Hepatocyte (in vitro differentiated cells): ENCODE measurements at regions not wholly inside any gene's neighbourhood (a gene's known extent, or its start where the extent isn't known, plus 50 kb on each side); places are given as distances from the start of the nearest gene placed in this dataset.
A peak's percentile ranks its signal among the peaks of the same experiment; 100 is the strongest.

Experiments
- DNase-seq: peaks from one replicate; pipeline ENCODE4 v3.0.0-alpha.2; 2016; ENCODE audit warnings: low spot score
- H2AFZ ChIP-seq: fragments of 200-600 bp; sonication (generic); 2 replicates; pipeline ENCODE4 v1.6.0; 2016; ENCODE audit warnings: antibody characterized with exemption, mild to moderate bottlenecking
- H3K27ac ChIP-seq: fragments of 200-600 bp; sonication (generic); 2 replicates; pipeline ENCODE4 v1.5.1; 2016; ENCODE audit warnings: mild to moderate bottlenecking
- H3K27me3 ChIP-seq: fragments of 200-600 bp; sonication (generic); 2 replicates; pipeline ENCODE4 v1.6.1; 2016
- H3K36me3 ChIP-seq: fragments of 200-600 bp; sonication (generic); replicated peaks from 2 replicates; pipeline ENCODE4 v1.5.1; 2016; ENCODE audit warnings: low read depth; ENCODE audit not compliant: insufficient read depth
- H3K4me1 ChIP-seq: fragments of 200-600 bp; sonication (generic); 2 replicates; pipeline ENCODE4 v1.5.1; 2016; ENCODE audit warnings: mild to moderate bottlenecking, moderate library complexity; ENCODE audit not compliant: insufficient read depth
- H3K4me2 ChIP-seq: fragments of 200-600 bp; sonication (generic); 2 replicates; pipeline ENCODE4 v1.6.0; 2016
- H3K4me3 ChIP-seq: fragments of 200-600 bp; sonication (generic); 2 replicates; pipeline ENCODE4 v1.5.1; 2016; ENCODE audit warnings: mild to moderate bottlenecking
- H3K79me2 ChIP-seq: fragments of 200-600 bp; sonication (generic); 2 replicates; pipeline ENCODE4 v1.6.0; 2017; ENCODE audit warnings: mild to moderate bottlenecking
- H3K9me2 ChIP-seq: fragments of 200-600 bp; sonication (generic); replicated peaks from 2 replicates; pipeline ENCODE4 v1.6.0; 2017; ENCODE audit warnings: mild to moderate bottlenecking; ENCODE audit not compliant: insufficient read depth
- H3K9me3 ChIP-seq: fragments of 200-600 bp; sonication (generic); 2 replicates; pipeline ENCODE4 v1.5.1; 2016; ENCODE audit warnings: low read depth, mild to moderate bottlenecking
- H4K20me1 ChIP-seq: fragments of 200-600 bp; sonication (generic); 2 replicates; pipeline ENCODE4 v1.6.0; 2016; ENCODE audit warnings: mild to moderate bottlenecking; ENCODE audit not compliant: insufficient read depth, poor library complexity, severe bottlenecking
- EZH2 ChIP-seq: fragments of 200-600 bp; sonication (generic); IDR thresholded peaks from 2 replicates; pipeline ENCODE4 v1.6.1; 2016; ENCODE audit warnings: antibody characterized with exemption, mild to moderate bottlenecking, borderline replicate concordance
- EZH2phosphoT487 ChIP-seq: fragments of 200-600 bp; sonication (generic); IDR thresholded peaks from one replicate; pipeline ENCODE4 v1.6.1; 2018; ENCODE audit warnings: antibody characterized with exemption, mild to moderate bottlenecking, low read depth, moderate library complexity; ENCODE audit not compliant: unreplicated experiment, severe bottlenecking
- WGBS: methylation state at CpG from one replicate; pipeline ENCODE4 v1.1.6; 2016; ENCODE audit warnings: low lambda C conversion rate; ENCODE audit errors: missing lambda C conversion rate; 5-methylcytosine and 5-hydroxymethylcytosine counted together
- TF ChIP-seq, protein P1 (sequence below): fragments of 200-600 bp; sonication (generic); IDR thresholded peaks from 2 replicates; pipeline ENCODE4 v1.5.1; 2016; ENCODE audit warnings: antibody characterized with exemption, mild to moderate bottlenecking; ENCODE audit not compliant: poor library complexity

DNA sequence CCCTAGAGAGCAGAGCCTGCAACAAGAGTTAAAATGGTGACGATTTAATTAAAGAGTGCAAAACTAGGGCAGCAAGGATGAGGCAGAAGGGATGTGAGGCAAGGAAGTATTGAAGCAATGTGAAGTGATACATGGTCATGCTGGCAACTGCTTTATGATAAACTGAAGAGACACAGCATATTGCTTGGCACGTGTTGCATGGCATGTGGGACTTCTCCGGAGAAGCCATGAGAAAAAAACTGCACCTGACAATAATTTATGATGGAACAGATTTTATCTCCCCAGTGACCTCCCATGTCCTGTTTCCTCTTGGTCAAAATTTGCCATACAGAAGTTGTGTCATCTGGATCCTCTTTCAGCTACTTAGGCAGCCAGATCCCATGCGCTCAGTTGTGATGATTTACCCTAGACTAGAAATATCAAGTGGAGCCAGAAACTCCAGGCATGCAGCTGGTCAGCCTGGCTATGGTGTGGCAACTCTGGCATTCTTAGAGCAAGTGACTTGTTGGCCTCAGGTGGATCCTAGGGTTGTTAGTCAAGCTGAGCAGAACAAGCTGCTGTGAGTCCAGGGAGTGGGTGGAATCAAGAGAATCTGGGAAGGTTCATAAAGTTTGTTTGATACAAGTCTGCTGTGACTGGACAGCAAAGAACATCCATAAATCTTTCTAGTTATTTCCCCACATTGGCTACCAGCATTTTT is 611.4 kb upstream of the USP24 start:
- Histone ChIP-seq H3K27me3 (no peaks in the 10 kb centered on the region), H3K4me3 (no peak overlapping the region), H3K79me2 (no peaks in the 10 kb centered on the region), H3K9me3 (no peaks in the 10 kb centered on the region), H3K9me2 (no peaks in the 10 kb centered on the region), H2AFZ (no peak overlapping the region), H3K27ac (peak overlapping the region; percentile 63), H3K4me1 (peaks cover 40% of the 10 kb centered on the region), H3K36me3 (no peaks in the 10 kb centered on the region), H3K4me2 (no peak overlapping the region), H4K20me1 (no peaks in the 10 kb centered on the region)
- DNase-seq = no peak
- TF ChIP-seq EZH2 (no peak), EZH2phosphoT487 (no peak)
- TF ChIP-seq, protein P1, sequence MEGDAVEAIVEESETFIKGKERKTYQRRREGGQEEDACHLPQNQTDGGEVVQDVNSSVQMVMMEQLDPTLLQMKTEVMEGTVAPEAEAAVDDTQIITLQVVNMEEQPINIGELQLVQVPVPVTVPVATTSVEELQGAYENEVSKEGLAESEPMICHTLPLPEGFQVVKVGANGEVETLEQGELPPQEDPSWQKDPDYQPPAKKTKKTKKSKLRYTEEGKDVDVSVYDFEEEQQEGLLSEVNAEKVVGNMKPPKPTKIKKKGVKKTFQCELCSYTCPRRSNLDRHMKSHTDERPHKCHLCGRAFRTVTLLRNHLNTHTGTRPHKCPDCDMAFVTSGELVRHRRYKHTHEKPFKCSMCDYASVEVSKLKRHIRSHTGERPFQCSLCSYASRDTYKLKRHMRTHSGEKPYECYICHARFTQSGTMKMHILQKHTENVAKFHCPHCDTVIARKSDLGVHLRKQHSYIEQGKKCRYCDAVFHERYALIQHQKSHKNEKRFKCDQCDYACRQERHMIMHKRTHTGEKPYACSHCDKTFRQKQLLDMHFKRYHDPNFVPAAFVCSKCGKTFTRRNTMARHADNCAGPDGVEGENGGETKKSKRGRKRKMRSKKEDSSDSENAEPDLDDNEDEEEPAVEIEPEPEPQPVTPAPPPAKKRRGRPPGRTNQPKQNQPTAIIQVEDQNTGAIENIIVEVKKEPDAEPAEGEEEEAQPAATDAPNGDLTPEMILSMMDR = no peak
- WGBS = 84% methylated on average over 4 of the region's 4 CpGs

DNA sequence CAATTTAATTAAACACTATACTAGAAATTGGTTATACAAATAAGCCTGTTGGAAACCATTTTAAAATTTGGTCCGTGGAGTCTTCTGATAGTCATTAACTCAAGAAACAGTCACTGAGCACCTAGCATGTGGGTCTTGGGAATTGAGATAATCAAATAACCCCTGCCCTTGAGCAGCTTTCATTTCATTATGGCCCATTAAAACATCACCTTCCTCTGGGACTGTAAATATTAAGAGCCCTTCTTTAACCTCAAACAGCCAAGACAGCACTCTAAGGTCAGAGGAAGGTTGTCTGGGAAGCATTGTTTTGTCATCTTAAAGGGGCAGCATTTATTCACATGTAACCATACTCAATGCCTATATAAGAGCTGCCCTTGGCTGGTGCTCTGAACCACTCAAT is 610.3 kb upstream of the USP24 start:
- H3K27me3 ChIP-seq = no peaks in the 10 kb centered on the region
- no peak overlapping the region for H3K27ac ChIP-seq
- H4K20me1 ChIP-seq = no peaks in the 10 kb centered on the region
- no peak overlapping the region for H2AFZ ChIP-seq
- H3K4me2 ChIP-seq = no peak overlapping the region
- 43% methylated on average over 1 of the region's 1 CpG for WGBS
- H3K9me3 ChIP-seq = no peaks in the 10 kb centered on the region
- TF ChIP-seq, protein P1 = no peak
- TF ChIP-seq EZH2phosphoT487 (no peak), EZH2 (no peak)
- H3K4me3 ChIP-seq = no peak overlapping the region
- H3K36me3 ChIP-seq = no peaks in the 10 kb centered on the region
- H3K9me2 ChIP-seq = no peaks in the 10 kb centered on the region
- DNase-seq = no peak
- peaks cover 40% of the 10 kb centered on the region for H3K4me1 ChIP-seq
- no peaks in the 10 kb centered on the region for H3K79me2 ChIP-seq

DNA sequence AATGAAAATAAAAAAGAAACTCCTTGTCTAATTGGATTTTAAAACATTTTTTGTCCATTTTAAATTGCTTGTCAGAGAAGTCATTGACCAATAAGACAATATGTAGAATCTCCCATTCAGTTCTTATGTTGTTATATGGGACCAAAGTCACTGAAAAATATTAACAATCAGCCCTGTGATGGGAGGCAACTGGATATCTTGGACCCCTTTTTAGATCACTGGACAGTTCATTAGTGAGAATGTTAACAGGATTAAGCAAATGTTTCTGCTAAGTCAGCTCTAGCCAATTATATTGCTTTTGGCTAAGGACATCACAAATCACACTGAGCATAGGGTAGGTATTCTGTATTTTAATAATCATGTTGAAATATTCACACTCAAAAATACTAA is 609.1 kb upstream of the USP24 start:
- Histone ChIP-seq H3K4me1 (peaks cover 40% of the 10 kb centered on the region), H3K9me2 (no peaks in the 10 kb centered on the region), H3K4me3 (no peak overlapping the region), H3K27me3 (no peaks in the 10 kb centered on the region), H3K4me2 (peak overlapping the region; percentile 55), H2AFZ (no peak overlapping the region), H3K27ac (peak overlapping the region; percentile 95), H3K36me3 (no peaks in the 10 kb centered on the region), H4K20me1 (no peaks in the 10 kb centered on the region), H3K79me2 (no peaks in the 10 kb centered on the region), H3K9me3 (no peaks in the 10 kb centered on the region)
- TF ChIP-seq, protein P1 = no peak
- no peak for TF ChIP-seq EZH2phosphoT487
- TF ChIP-seq EZH2 = no peak
- no peak for DNase-seq
